ENCODE measurements at regions not wholly inside any gene's neighbourhood (a gene's known extent, or its start where the extent isn't known, plus 50 kb on each side); places are given as distances from the start of the nearest gene placed in this dataset.

DNA sequence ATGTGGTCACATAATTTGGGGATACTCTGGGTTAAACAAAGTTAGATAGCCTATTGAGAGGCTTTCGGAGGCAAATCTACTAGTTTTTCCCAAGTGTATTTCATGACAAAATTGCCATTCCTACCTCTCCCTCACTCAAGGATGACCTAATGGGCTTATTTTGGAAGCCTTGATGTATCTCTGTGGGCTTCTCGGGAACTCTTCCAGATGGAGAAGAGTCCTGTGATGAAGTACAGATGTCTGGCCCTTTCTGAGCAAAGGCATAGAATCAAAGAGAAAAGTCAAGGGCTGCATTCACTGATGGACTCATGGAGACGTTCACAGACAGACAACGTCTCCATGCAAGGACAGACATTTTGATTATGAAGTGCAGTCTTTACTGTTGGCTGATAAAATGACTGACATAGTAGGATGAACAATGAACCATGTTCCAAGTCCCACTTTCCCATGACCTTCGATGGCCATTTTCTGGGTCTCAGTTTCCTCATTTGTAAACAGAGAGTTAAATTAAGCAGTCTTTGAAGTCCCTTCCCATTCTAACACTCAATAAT lies 347.2 kb upstream of the CD180 start:
- TF ChIP-seq, protein P1, sequence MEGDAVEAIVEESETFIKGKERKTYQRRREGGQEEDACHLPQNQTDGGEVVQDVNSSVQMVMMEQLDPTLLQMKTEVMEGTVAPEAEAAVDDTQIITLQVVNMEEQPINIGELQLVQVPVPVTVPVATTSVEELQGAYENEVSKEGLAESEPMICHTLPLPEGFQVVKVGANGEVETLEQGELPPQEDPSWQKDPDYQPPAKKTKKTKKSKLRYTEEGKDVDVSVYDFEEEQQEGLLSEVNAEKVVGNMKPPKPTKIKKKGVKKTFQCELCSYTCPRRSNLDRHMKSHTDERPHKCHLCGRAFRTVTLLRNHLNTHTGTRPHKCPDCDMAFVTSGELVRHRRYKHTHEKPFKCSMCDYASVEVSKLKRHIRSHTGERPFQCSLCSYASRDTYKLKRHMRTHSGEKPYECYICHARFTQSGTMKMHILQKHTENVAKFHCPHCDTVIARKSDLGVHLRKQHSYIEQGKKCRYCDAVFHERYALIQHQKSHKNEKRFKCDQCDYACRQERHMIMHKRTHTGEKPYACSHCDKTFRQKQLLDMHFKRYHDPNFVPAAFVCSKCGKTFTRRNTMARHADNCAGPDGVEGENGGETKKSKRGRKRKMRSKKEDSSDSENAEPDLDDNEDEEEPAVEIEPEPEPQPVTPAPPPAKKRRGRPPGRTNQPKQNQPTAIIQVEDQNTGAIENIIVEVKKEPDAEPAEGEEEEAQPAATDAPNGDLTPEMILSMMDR (IDR thresholded peaks at IDR 0.05): no peak
- no peak for TF ChIP-seq EZH2 (IDR thresholded peaks at IDR 0.05; ENCODE audit: borderline replicate concordance, insufficient read depth, low read depth, low read length, poor library complexity, severe bottlenecking)

All from B cell (primary cell).